ENCODE measurements at regions not wholly inside any gene's neighbourhood (a gene's known extent, or its start where the extent isn't known, plus 50 kb on each side); places are given as distances from the start of the nearest gene placed in this dataset.
A peak's percentile ranks its signal among the peaks of the same experiment; 100 is the strongest.

DNA sequence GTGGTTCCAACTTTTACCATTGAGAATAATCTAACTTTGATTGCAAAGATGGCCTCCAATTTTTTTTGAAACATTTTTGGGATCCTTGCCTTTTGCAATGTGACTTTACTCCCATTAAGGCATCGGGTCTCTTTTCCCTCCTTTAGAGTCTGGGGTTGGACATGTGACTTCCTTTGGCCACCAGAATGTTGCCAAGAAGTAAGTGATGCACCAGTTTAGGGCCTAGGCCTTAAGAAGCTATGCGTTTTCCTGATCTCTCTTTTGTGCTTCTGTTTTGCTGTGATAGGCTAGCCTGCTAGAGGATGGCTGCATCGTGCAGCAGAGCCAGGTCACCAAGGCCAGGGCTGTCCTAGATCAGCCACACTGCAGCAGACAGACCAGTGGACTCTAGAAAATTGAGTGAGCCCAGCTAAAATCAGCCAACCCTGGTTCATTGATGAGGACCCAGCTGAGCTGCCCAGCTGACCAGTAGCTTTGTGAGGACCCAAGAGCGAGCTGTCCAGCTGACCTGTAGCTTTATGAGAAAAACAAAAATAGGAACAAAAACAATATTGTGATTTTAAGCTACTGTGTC is 594.0 kb upstream of the JAG1 start:
- no peak for DNase-seq

- DNase-seq: no peak
Observed at GRCh38 chr20:11270566-11270965, 596.8 kb upstream of the JAG1 start.

GRCh38 chr20:11271319-11271718 is 597.5 kb upstream of the JAG1 start:
- peak in 1 of 2 experiments; percentile 18 for DNase-seq

GRCh38 chr20:11271920-11272594 is 598.3 kb upstream of the JAG1 start:
- no peak for DNase-seq

- DNase-seq: peak; percentile 70 to 79
Observed at GRCh38 chr20:11274141-11274594, 600.4 kb upstream of the JAG1 start.

GRCh38 chr20:11275740-11276139 is 601.9 kb upstream of the JAG1 start:
- no peak for DNase-seq

- no peak for DNase-seq
Observed at GRCh38 chr20:11277170-11277569, 603.4 kb upstream of the JAG1 start.

- no peak for DNase-seq
Observed at GRCh38 chr20:11277858-11278257, 604.1 kb upstream of the JAG1 start.

DNA sequence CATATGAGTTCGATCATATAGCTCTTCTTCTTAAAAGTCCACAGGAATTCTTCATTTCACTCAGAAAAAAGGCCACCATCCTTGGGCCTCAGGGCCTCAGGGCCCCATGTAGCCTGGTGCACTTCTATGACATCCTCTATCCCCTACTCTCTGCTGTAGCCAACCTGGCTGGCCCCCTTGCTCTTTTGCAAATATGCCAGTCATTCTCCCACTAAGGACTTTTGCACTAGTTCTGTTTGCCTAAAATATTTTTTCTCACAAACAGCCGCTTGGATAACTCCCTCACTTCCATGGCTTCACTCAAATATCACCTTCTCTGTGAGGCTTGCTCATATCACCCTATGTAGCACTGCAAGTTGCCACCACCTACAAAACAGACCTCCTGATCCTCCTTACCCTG is 604.7 kb upstream of the JAG1 start:
- DNase-seq: no peak

DNA sequence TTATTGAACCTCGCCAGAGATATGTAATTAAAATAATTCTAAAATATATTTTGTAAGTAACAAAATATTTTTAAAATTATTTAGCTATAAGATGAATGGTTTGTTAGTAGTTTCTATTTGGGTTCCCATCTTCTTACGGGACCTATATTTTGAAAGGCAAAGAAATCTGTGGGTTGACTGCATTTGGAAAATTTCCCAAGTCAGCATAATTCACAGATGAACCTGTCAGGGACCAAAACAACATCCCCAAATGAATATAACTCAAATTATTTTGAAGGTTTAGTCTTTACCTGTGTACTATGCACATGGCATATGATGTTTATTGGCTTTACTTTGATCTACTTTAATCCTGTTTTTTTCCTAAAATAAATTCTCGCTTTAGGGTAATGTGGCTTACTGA is 607.4 kb upstream of the JAG1 start:
- DNase-seq: no peak

- no peak for DNase-seq
Observed at GRCh38 chr20:11281768-11282167, 608.0 kb upstream of the JAG1 start.

DNA sequence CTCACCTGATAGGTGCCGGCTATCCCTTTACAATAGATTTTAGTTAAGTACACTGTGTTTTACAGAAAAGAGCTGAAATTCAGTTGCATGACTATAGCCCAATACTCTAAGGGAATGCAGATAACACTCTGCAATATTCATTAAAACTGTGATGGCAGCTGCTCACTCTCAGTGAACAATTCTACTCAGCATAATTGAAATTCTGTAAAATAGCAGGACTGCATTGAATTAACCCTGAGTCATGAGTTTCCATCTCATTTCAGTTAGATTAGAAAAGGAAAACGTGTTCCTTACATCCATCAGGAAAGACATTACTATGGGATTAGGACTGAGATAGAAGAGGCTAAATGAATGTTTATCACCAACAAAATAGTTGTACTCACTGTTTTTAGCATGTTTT is 613.3 kb upstream of the JAG1 start:
- DNase-seq: no peak

- no peak for DNase-seq
Observed at GRCh38 chr20:11296221-11296620, 621.5 kb upstream of the BTBD3 start.

DNA sequence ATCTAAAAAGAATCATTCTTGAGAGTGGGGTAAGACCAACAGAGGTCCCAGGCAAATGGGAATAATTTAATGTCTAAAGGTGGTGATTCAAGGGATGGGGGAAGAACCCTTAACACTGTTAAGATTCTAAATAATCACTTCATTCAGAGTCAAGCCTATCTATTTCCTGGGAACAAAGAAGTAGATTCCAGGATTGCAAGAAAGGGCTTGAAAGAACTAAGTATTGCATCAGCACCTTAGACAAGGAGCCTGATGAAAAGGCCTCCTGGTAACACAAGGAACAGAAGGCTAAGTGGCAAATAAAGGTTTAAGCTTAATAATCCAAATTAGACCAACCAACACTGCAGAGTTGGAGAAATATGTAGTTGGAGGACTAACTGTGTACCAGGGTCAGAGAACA is 620.7 kb upstream of the BTBD3 start:
- no peak for DNase-seq

DNA sequence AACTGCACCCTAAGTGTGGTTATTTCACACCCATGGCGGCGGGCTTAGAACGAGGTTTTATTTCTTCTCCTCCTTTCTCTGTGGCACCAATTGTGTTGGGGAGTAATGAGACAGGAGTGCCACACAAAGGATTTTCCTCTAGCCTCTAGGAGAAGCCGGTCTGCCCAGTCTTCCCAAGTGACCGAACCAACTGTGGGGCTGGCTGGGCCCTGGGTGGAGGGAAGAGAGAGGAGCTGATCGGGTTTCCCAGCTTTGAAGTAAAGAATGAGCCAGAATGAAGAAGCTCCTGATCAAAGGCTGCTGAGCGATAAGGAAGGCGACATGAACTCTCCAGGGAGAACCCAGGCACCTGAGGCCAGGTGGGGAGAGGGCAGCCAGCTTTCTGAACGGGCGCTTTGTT is 616.0 kb upstream of the BTBD3 start:
- no peak for DNase-seq

DNA sequence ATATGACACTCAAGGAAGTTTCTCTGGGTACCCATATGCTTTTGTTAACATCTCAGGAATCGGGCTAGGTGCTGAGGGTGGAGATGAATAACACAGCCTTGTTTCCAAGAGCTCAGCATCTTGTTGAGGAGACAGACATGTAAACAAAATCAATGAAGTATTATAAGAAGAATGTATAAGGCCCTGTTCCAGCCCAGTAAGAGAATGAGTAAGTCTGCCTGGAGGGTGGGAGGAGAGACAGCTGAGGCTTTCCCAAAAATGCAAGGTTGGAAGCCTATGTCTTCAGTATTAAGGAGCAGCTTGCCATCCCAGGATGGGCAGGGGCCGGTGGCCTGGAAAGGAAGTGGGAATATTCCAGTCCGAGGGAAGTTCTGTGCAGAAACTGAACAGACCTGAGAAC is 615.3 kb upstream of the BTBD3 start:
- no peak for DNase-seq

- DNase-seq: no peak
Observed at GRCh38 chr20:11304795-11305194, 612.9 kb upstream of the BTBD3 start.

- DNase-seq: no peak
Observed at GRCh38 chr20:11305406-11305805, 612.3 kb upstream of the BTBD3 start.

DNA sequence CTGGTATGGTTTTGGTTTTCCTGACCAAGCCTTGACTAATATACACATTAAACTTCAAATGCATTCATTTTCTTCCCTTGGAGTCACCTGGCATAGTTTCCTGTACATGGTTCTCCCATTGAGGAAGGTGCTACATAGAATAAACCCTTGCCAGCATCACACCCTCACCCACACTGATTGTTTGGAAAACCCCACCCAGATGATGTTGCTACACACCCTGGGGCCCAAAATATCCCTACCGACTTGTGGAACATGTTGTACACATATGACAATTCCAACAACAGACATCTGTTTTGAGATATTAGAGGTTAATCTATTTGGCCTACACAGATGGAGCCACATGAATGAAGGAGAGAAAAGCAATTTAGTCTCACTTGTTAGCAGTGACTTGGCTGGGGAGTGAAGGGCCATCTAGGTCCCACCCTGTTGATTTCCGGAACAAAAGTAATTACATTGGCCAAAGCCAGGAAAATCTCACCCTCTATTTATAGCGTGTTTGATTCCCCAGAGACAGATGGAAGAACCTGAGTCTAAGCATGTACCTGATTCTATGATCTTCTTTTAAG is 606.0 kb upstream of the BTBD3 start:
- no peak for DNase-seq

DNA sequence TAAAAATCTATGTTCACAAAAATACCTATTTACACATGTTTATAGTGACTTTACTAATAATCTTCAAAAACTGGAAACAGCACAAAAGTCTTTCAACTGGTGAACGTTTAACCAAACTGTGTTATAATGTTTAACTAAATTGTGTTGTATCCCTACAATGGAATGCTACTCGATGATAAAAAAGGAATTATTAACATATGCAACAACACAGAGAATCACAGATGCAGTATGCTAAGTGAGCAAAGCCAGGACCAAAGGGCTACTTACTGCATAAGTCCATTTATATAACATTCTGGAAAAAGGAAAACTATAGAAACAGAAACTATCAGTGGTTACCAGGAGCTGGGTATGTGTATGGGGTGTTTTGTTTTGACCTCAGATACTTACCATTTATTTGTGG is 602.2 kb upstream of the BTBD3 start:
- DNase-seq: no peak

- no peak for DNase-seq
Observed at GRCh38 chr20:11316244-11316643, 601.4 kb upstream of the BTBD3 start.

GRCh38 chr20:11320033-11320432 is 597.7 kb upstream of the BTBD3 start:
- DNase-seq: no peak

- DNase-seq: no peak
Observed at GRCh38 chr20:11323816-11324215, 593.9 kb upstream of the BTBD3 start.

DNA sequence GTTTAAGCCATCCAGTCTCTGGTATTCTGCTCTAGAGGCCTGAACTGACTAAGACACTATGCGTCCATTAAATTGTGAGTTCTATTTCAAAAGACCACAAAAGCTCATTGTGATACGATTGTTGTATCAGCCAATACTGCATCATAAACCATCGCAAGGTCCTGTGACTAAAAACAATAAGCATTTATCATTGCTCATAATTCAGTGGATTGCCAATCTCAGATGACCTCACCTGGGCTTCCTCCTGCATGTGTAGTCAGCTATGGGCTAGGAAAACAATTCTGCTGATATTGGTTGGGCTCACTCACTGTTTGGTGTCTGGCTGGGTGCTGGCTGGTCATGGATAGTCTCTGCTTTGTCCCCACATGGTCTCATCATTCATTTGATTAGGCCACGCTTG is 592.7 kb upstream of the BTBD3 start:
- no peak for DNase-seq

DNA sequence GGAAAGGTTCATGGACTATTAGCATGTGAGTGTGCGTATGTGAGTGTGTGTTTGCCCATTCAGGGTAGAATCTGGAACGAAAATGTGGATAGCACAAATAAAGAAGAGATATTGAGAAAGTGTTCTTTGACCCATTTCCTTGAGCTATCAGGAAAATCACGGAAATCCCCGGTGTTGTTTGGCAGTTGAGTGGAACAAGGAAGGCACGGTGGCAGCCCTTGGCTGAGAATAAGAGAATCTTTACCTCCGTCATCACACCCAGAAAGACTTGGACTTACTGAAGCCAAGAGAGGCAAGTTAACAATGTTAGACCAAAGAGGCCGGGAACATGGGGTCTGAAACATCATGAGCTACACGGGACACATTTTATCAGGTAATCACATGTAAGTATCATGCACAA is 588.9 kb upstream of the BTBD3 start:
- DNase-seq: no peak
